DMS153 (cell line): ENCODE measurements at regions not wholly inside any gene's neighbourhood (a gene's known extent, or its start where the extent isn't known, plus 50 kb on each side); places are given as distances from the start of the nearest gene placed in this dataset.

Experiments used
- DNase-seq: peaks from one replicate; lab custom pipeline; 2025; lab: John Stamatoyannopoulos, UW

DNA sequence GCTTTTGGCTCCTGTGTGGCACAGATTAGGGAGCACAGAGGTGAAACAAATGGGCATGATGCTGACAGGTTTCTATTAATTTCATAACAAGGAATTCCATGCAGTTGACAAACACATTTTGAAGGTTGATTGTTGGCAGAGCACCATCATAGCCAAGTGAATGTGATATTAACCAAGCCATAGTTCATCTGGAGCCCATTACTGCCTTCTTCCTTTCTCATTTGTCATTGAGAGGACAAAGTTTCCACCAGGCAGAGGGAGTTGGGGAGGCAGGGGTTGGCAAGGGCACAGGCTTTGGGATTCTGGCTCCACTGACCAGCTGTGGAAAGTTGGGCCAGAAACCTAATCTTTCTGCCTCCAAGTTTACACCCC, 325.2 kb downstream of the MFSD1 start:
- DNase-seq = no peak

- no peak for DNase-seq
Measured at GRCh38 chr3:159128628-159129027, 326.8 kb downstream of the MFSD1 start.

- no peak for DNase-seq
Measured at GRCh38 chr3:159130108-159130507, 328.3 kb downstream of the MFSD1 start.

DNA sequence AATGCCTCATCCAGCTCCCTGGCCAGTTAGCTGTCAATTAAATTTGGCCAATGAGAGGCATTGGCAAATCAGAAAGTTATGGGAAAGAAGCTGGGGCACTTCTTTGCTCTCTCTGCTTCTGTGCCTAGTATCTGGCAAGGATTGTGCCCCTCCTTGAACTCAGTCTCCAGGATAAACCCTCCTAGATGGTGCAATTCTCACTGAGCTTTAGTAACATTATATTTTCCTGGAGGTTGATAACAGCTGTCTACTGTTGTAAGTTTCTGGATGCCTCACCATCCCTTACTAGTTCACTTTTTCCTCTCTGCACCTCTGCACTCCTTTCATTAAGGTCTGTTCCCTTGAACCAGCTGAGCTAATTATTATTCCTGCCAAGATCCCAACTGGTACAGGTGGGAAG, 329.5 kb downstream of the MFSD1 start:
- DNase-seq = no peak

DNA sequence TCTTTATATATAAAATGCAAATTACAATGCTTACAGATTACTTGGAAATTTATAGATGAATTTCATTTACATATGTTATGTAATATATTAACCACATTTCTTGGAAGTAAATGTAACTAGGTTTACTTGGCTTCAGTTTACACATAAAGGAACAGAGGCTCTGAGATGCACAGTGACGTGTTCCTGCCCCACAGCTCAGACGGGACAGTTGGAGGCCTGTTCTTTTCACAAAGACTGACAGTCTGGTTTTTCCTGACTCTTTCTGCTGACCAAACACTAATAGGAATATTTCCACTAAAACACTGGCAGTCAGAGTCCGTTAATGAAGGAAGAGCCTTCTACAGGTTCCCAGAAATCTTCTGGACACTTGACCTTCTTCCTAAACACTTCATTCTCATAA, 336.1 kb downstream of the MFSD1 start:
- no peak for DNase-seq

GRCh38 chr3:159139326-159139725, 337.5 kb downstream of the MFSD1 start:
- DNase-seq = no peak

GRCh38 chr3:159144472-159144871, 342.6 kb downstream of the MFSD1 start:
- no peak for DNase-seq

GRCh38 chr3:159144891-159145290, 343.0 kb downstream of the MFSD1 start:
- DNase-seq = no peak

GRCh38 chr3:159146392-159146791, 344.5 kb downstream of the MFSD1 start:
- DNase-seq = no peak

DNA sequence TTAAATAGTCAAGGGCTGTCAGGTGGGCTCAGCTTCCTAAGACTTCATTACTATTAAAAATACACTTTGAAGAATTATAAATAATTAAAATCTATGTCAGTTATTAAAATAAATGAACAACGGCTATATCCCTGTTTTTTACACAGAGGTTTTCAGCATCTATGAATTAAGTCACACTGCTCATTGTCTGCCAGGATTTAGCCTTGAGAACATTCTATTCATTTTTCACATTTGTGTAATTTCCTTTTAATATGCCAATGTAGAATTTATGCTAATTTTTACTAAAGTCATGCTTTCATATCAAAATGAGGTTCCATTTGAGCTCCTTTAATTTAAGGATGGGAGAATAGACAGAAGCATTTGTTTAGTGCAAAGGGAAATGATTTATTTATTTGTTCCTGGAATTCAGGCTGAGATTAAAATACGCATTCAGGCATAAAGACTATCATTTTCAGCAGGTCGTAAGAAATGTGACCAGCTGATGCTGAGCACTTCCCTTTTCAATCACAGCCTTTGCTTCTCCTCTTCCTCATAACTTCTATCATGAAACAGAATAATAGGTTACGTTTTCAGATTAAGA, 345.1 kb downstream of the MFSD1 start:
- no peak for DNase-seq

DNA sequence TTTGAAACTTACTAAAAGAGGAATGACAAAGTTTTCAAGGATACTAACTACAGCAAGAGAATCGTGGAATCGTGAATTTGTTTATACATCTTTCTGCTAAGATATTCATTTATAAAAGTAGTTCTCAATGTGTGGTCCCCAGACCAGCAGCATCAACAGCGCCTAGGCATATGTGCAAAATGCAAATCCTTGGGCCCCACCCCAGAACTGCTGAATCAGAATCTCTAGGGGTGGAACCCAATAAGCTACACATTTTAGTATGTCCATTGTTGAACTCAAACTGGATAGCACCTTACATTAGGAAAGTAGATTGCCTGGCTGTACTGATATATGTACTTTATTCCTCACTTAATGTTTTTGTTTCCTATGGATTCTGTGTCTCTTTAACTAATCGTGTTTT, 346.0 kb downstream of the MFSD1 start:
- no peak for DNase-seq

DNA sequence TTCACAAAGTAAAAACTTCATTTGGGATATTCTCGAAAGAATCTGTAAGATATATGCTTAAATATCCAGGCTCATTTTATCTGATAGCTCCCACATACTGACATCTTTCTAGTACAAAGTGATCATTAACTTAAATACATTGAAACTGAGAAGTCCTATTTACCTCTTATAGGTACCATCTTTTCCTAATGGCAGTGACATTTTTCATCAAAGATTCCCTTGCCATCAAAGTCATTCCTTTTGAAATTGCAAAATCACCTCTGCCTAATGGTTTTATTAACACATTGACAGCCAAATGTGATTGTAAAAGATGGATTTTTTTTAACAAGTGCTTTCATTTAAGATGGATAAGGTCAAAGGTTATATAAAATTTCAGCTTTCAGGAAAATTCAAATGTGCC, 346.6 kb downstream of the MFSD1 start:
- no peak for DNase-seq

DNA sequence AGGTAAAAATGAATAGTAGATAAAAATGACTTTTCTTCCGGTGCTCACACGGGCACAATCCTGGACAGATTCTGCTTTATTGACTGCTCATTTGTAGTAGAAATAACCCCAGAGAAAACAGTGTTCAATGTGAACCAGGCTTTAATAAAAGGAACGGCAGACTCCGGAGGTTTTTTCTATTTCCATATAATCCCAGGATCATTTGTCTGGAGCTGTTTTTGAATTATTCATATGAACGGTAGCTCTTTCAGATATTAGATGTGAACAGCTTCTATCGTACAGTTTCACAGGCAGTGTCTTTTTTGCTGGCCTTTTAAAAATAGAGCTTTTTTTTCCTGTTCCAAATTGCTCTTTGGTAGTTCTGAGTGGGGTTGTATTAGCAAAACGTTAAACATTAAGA, 347.3 kb downstream of the MFSD1 start:
- no peak for DNase-seq

GRCh38 chr3:159149633-159150032, 347.8 kb downstream of the MFSD1 start:
- no peak for DNase-seq

DNA sequence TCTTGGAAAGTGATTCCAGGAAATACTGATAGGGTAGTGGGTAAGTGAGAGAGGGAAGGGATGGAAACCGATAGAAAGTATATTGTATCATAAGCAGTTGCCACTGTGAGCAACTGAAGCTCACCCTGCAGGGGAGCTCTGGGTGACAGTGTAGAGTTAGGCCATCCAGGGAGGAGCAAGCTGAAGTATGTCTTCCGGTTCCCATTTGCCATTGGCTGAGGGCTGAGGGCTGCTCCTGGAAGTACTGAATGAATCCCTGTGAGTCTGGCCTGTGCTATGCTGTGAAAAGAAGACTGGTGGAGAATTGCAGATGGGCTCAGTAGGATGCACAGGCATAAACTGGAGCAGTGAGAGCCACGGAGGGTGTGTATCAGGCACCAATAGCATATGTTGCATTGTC, 348.3 kb downstream of the MFSD1 start:
- no peak for DNase-seq

- DNase-seq = no peak
Measured at GRCh38 chr3:159151130-159151529, 349.3 kb downstream of the MFSD1 start.

DNA sequence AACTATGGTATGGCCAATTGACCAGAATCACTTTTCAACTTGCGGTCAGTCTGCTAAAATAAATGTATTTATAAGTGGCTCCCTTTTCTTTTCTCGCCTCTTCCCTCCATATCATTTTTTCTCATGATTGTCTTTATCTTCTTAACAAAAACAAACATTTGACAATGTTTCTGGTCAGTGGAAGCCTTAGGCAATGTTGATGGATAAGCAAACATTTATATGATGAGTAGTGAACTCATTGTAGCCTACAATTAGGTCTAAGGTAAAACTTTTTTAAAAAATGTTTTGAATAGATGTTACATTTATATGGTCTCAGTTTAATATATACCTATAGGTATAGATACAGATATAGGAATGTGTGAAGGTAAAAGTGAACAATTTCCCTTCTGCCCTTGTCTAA, 355.4 kb downstream of the MFSD1 start:
- DNase-seq = no peak

GRCh38 chr3:159158213-159158612, 356.4 kb downstream of the MFSD1 start:
- no peak for DNase-seq

- DNase-seq = no peak
Measured at GRCh38 chr3:159158801-159159200, 356.9 kb downstream of the MFSD1 start.

- DNase-seq = no peak
Measured at GRCh38 chr3:159159546-159159945, 357.7 kb downstream of the MFSD1 start.

GRCh38 chr3:159163656-159164055, 361.8 kb downstream of the MFSD1 start:
- DNase-seq = no peak

GRCh38 chr3:159165961-159166360, 364.1 kb downstream of the MFSD1 start:
- DNase-seq = no peak

DNA sequence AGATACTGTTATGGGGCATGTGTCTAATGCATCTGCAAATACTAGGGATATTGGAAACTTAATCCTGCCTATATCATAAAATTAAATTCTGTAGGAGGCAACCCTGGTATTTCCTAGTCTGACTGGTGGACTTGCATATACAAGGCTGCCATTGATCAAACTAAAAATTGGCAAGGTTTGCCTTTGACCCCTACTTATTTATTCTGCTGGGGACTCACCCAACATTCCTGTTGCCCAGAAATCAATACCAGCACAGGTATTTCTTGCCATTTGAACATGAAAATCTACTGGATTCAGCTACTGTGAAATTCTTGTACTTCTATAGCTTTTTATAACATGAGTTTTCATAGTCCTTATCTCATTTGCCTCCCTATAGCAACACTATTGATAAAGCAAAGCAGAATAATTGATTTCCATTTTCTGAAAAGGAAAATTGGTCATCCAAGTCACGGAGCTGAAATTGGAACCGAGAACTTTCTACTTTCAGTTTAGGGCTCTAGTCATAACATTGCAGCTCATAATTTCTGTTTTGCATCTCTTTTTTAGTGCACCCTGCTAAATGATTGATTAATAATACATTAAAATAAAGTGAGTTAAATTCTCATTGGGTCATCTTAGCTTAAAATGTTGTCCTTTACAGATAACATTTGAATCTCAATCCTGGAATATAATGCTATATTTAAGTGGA, 365.2 kb downstream of the MFSD1 start:
- DNase-seq = no peak

DNA sequence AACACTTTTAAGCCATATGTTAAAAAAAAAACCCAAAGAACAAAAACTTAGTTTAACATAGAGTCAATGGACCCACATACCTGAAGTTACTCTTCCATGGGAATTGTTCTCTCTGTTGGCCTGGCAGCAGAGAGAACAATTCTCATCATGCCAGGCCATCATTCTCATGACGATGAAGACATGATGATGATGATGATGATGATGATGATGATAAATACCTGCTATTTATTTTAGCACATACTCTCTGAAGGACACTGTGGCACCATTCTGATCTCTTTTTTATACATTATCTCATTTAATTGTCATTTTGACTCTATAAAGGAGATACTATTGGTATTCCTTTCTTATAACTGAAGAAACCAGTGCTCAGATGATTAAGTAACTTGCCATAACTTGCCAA, 366.9 kb downstream of the MFSD1 start:
- no peak for DNase-seq
